ENCODE measurements at regions not wholly inside any gene's neighbourhood (a gene's known extent, or its start where the extent isn't known, plus 50 kb on each side); places are given as distances from the start of the nearest gene placed in this dataset.
A peak's percentile ranks its signal among the peaks of the same experiment; 100 is the strongest.

- H3K36me3 Mint-ChIP-seq (ENCODE audit: low read depth) = no peaks in the 10 kb centered on the region
- Histone ChIP-seq H3K4me2 (0 out of 2 replicates have a peak overlapping the region, but pooled peaks have one; percentile 21), H3F3A (replicated peaks; ENCODE audit: low read depth) (no peaks in the 10 kb centered on the region), H3K79me2 (replicated peaks; ENCODE audit: insufficient read depth) (no peaks in the 10 kb centered on the region), H3K36me3 (ENCODE audit: insufficient read depth) (no peaks in the 10 kb centered on the region), H4K20me1 (replicated peaks; ENCODE audit: insufficient read depth) (no peaks in the 10 kb centered on the region), H3K9me2 (ENCODE audit: insufficient read depth) (no peaks in the 10 kb centered on the region), H2AFZ (0 out of 2 replicates have a peak overlapping the region, but pooled peaks have one; percentile 44), H3K27ac (ENCODE audit: low read depth) (no peak overlapping the region), H3K27me3 (ENCODE audit: insufficient read depth) (no peaks in the 10 kb centered on the region), H3K4me3 (no peak overlapping the region), H3K4me1 (ENCODE audit: insufficient read depth) (peaks cover 37% of the 10 kb centered on the region)
- H3K27me3 Mint-ChIP-seq (ENCODE audit: insufficient read depth, low read depth, poor library complexity) = peaks cover 8% of the 10 kb centered on the region
- peaks cover 64% of the 10 kb centered on the region for H3K4me1 Mint-ChIP-seq
- H3K9me3 Mint-ChIP-seq = no peaks in the 10 kb centered on the region; the same call in 2 of the 3 replicates
- H3K27ac Mint-ChIP-seq = no peak overlapping the region; the same call in 1 of the 2 replicates
- no peak overlapping the region for H3K4me3 Mint-ChIP-seq
- DNase-seq (ENCODE audit: low spot score) = peak; percentile 19
- no peak; the same call in 2 of the 3 replicates for ATAC-seq
- TF ChIP-seq ETS1 (IDR thresholded peaks at IDR 0.05) (no peak), EZH2phosphoT487 (IDR thresholded peaks at IDR 0.05; ENCODE audit: unreplicated experiment) (no peak), STAT1 (IDR thresholded peaks at IDR 0.05; ENCODE audit: unreplicated experiment) (no peak), JUNB (IDR thresholded peaks at IDR 0.05; ENCODE audit: unreplicated experiment) (no peak), POLR2AphosphoS5 (IDR thresholded peaks at IDR 0.05; ENCODE audit: low read depth) (no peak), CTCF (conservative IDR thresholded peaks at IDR 0.05; ENCODE audit: low read depth in 2 of 2) (no peak), ZNF331 (CRISPR knock-in tag; IDR thresholded peaks at IDR 0.05; ENCODE audit: low read depth) (no peak), CREB1 (CRISPR knock-in tag; IDR thresholded peaks at IDR 0.05; ENCODE audit: low read depth) (no peak), ZNF114 (CRISPR knock-in tag; IDR thresholded peaks at IDR 0.05) (no peak), NANOG (IDR thresholded peaks at IDR 0.05; ENCODE audit: borderline replicate concordance) (no peak)
- TF ChIP-seq, protein P1, sequence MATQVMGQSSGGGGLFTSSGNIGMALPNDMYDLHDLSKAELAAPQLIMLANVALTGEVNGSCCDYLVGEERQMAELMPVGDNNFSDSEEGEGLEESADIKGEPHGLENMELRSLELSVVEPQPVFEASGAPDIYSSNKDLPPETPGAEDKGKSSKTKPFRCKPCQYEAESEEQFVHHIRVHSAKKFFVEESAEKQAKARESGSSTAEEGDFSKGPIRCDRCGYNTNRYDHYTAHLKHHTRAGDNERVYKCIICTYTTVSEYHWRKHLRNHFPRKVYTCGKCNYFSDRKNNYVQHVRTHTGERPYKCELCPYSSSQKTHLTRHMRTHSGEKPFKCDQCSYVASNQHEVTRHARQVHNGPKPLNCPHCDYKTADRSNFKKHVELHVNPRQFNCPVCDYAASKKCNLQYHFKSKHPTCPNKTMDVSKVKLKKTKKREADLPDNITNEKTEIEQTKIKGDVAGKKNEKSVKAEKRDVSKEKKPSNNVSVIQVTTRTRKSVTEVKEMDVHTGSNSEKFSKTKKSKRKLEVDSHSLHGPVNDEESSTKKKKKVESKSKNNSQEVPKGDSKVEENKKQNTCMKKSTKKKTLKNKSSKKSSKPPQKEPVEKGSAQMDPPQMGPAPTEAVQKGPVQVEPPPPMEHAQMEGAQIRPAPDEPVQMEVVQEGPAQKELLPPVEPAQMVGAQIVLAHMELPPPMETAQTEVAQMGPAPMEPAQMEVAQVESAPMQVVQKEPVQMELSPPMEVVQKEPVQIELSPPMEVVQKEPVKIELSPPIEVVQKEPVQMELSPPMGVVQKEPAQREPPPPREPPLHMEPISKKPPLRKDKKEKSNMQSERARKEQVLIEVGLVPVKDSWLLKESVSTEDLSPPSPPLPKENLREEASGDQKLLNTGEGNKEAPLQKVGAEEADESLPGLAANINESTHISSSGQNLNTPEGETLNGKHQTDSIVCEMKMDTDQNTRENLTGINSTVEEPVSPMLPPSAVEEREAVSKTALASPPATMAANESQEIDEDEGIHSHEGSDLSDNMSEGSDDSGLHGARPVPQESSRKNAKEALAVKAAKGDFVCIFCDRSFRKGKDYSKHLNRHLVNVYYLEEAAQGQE (IDR thresholded peaks at IDR 0.05; ENCODE audit: unreplicated experiment) = no peak
Observed at GRCh38 chr16:54506741-54507500, 220.3 kb upstream of the IRX3 start.
